HCT116 (cell line): ENCODE measurements at regions not wholly inside any gene's neighbourhood (a gene's known extent, or its start where the extent isn't known, plus 50 kb on each side); places are given as distances from the start of the nearest gene placed in this dataset.

ENCODE experiments used
- EGR1 ChIP-seq: IDR thresholded peaks from 2 replicates; pipeline ENCODE4 v1.6.1; 2012; ENCODE audit warnings: low read depth
- FOSL1 ChIP-seq: IDR thresholded peaks from 2 replicates; pipeline ENCODE4 v1.6.1; 2012; ENCODE audit warnings: low read depth
- JUND ChIP-seq: IDR thresholded peaks from 2 replicates; pipeline ENCODE4 v1.6.1; 2012
- POLR2A ChIP-seq: IDR thresholded peaks from 2 replicates; pipeline ENCODE4 v1.7.0; 2011; ENCODE audit warnings: borderline replicate concordance; ENCODE audit not compliant: insufficient read depth, insufficient read length; ENCODE audit errors: extremely low read depth
- POLR2AphosphoS5 ChIP-seq: IDR thresholded peaks from 2 replicates; pipeline ENCODE4 v1.6.1; 2011; ENCODE audit warnings: mild to moderate bottlenecking, low read depth, low read length, moderate library complexity
- SIN3A ChIP-seq: IDR thresholded peaks from 2 replicates; pipeline ENCODE4 v1.6.1; 2012; ENCODE audit warnings: low read depth
- SRF ChIP-seq: IDR thresholded peaks from 2 replicates; pipeline ENCODE4 v1.6.1; 2012; ENCODE audit warnings: low read depth
- TCF7L2 ChIP-seq: IDR thresholded peaks from 2 replicates; pipeline ENCODE4 v1.7.0; 2011; ENCODE audit warnings: borderline replicate concordance, inconsistent platforms; ENCODE audit not compliant: insufficient read depth, insufficient read length; ENCODE audit errors: extremely low read depth
- YY1 ChIP-seq: IDR thresholded peaks from 2 replicates; pipeline ENCODE4 v1.6.1; 2011; ENCODE audit warnings: low read length, low read depth, moderate library complexity, mild to moderate bottlenecking; ENCODE audit not compliant: insufficient replicate concordance; ENCODE audit errors: extremely low read depth
- ZFX ChIP-seq: fragments of 450-650 bp; IDR thresholded peaks from 2 replicates; pipeline ENCODE4 v1.6.1; 2017
- ZNF274 ChIP-seq: fragments of 200-500 bp; sonication (Bioruptor generic); IDR thresholded peaks from 2 replicates; pipeline ENCODE4 v1.6.1; 2014; ENCODE audit warnings: mild to moderate bottlenecking, low read depth, low read length, inconsistent platforms
- TF ChIP-seq, protein P1 (sequence below): IDR thresholded peaks from 2 replicates; pipeline ENCODE4 v1.6.1; 2012; ENCODE audit warnings: low read depth
- TF ChIP-seq, protein P2 (sequence below), 3 experiments: fragments of 200-600 bp in 1 of 3; sonication (generic) in 1 of 3; IDR thresholded peaks in 2 of 3; conservative IDR thresholded peaks in 1 of 3; 2 replicates each; pipeline ENCODE4 v1.5.1; 2012 to 2017; ENCODE audit warnings: low read depth in 2 of 3, low read length in 2 of 3, antibody characterized with exemption in 1 of 3, borderline replicate concordance in 1 of 3, control low read depth in 1 of 3, mild to moderate bottlenecking in 1 of 3, mixed read lengths in 1 of 3, mixed run types in 1 of 3, moderate library complexity in 1 of 3; ENCODE audit not compliant: insufficient read depth in 1 of 3
- TF ChIP-seq, protein P3 (sequence below): IDR thresholded peaks from 2 replicates; pipeline ENCODE4 v1.6.1; 2012

GRCh38 chr4:187475901-187476300, 519.7 kb upstream of the ZFP42 start:
- no peak for TF ChIP-seq FOSL1
- TF ChIP-seq SIN3A, result no peak
- TF ChIP-seq, protein P1, sequence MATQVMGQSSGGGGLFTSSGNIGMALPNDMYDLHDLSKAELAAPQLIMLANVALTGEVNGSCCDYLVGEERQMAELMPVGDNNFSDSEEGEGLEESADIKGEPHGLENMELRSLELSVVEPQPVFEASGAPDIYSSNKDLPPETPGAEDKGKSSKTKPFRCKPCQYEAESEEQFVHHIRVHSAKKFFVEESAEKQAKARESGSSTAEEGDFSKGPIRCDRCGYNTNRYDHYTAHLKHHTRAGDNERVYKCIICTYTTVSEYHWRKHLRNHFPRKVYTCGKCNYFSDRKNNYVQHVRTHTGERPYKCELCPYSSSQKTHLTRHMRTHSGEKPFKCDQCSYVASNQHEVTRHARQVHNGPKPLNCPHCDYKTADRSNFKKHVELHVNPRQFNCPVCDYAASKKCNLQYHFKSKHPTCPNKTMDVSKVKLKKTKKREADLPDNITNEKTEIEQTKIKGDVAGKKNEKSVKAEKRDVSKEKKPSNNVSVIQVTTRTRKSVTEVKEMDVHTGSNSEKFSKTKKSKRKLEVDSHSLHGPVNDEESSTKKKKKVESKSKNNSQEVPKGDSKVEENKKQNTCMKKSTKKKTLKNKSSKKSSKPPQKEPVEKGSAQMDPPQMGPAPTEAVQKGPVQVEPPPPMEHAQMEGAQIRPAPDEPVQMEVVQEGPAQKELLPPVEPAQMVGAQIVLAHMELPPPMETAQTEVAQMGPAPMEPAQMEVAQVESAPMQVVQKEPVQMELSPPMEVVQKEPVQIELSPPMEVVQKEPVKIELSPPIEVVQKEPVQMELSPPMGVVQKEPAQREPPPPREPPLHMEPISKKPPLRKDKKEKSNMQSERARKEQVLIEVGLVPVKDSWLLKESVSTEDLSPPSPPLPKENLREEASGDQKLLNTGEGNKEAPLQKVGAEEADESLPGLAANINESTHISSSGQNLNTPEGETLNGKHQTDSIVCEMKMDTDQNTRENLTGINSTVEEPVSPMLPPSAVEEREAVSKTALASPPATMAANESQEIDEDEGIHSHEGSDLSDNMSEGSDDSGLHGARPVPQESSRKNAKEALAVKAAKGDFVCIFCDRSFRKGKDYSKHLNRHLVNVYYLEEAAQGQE, result no peak
- TF ChIP-seq, protein P2, sequence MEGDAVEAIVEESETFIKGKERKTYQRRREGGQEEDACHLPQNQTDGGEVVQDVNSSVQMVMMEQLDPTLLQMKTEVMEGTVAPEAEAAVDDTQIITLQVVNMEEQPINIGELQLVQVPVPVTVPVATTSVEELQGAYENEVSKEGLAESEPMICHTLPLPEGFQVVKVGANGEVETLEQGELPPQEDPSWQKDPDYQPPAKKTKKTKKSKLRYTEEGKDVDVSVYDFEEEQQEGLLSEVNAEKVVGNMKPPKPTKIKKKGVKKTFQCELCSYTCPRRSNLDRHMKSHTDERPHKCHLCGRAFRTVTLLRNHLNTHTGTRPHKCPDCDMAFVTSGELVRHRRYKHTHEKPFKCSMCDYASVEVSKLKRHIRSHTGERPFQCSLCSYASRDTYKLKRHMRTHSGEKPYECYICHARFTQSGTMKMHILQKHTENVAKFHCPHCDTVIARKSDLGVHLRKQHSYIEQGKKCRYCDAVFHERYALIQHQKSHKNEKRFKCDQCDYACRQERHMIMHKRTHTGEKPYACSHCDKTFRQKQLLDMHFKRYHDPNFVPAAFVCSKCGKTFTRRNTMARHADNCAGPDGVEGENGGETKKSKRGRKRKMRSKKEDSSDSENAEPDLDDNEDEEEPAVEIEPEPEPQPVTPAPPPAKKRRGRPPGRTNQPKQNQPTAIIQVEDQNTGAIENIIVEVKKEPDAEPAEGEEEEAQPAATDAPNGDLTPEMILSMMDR (IDR thresholded peaks at IDR 0.05 in 2 of 3, conservative IDR thresholded peaks at IDR 0.05 in 1 of 3; ENCODE audit: borderline replicate concordance in 1 of 3, insufficient read depth in 1 of 3, low read depth in 2 of 3, low read length in 2 of 3), result no peak
- TF ChIP-seq YY1, result no peak
- TF ChIP-seq SRF, result no peak
- TF ChIP-seq EGR1, result no peak
- no peak for TF ChIP-seq POLR2A
- TF ChIP-seq, protein P3, sequence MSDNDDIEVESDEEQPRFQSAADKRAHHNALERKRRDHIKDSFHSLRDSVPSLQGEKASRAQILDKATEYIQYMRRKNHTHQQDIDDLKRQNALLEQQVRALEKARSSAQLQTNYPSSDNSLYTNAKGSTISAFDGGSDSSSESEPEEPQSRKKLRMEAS, result no peak
- TF ChIP-seq ZFX, result no peak
- no peak for TF ChIP-seq POLR2AphosphoS5
- no peak for TF ChIP-seq ZNF274
- no peak for TF ChIP-seq TCF7L2
- no peak for TF ChIP-seq JUND
